ENCODE measurements at regions not wholly inside any gene's neighbourhood (a gene's known extent, or its start where the extent isn't known, plus 50 kb on each side); places are given as distances from the start of the nearest gene placed in this dataset.
"Not testable (repeated sequence)": the region's sequence is repeated elsewhere in the genome, so short reads cannot be mapped to it uniquely, and the experiment has no call there.

DNA sequence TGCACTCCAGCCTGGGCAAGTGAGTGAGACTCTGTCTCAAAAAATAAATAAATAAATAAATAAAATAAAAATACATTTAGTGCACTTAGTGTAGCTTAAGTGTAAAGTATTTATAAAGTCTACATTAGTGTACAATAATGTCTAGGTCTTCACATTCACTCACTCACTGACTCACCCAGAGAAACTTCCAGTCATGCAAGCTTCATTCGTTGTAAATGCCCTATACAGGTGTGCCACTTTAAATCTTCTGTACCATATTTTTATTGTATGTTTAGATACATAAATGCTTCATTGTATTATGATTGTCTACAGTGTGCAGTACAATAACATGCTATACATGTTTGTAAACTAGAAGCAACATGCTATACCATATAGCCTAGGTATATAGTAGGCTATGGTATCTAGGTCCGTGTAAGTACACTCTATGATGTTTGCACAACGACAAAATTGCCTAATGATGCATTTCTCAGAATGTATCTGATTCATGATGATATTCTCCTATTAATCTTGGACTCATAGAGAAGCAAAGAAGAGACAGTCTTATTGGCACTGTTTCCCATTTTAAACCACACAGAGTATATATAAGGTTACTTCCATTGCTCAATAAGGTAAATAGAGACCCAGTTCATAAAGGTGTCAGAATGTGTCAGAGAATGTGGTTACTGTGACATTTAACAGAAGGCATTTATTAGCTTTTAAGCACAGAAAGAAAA lies 1314.9 kb downstream of the CDH11 start:
- DNase-seq (ENCODE audit: low spot score) = no peak

GRCh38 chr16:63804126-63804525 lies 1317.7 kb downstream of the CDH11 start:
- DNase-seq (ENCODE audit: low spot score) = no peak

GRCh38 chr16:63789603-63790002 lies 1332.3 kb downstream of the CDH11 start:
- DNase-seq (ENCODE audit: low spot score) = no peak

DNA sequence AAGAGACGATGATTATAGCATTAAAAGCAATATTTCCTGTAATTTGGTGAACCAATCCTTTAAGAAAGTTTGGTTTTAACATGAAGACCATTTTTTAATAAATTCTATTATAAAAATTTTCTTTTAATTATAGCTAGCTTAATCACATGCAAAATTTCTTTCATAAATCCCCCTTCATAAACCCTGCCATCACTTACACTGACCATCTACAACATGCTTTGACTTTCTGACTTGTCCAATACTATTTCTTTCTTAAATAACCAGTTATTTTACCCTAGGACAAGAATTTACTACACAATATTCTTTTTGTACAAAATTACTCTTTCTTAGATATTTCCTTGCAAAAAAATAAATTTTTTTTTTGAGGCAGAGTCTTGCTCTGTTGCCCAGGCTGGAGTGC lies 1334.8 kb downstream of the CDH11 start:
- no peak for DNase-seq (ENCODE audit: low spot score)

GRCh38 chr16:63785170-63785569 lies 1336.7 kb downstream of the CDH11 start:
- no peak for DNase-seq (ENCODE audit: low spot score)

DNA sequence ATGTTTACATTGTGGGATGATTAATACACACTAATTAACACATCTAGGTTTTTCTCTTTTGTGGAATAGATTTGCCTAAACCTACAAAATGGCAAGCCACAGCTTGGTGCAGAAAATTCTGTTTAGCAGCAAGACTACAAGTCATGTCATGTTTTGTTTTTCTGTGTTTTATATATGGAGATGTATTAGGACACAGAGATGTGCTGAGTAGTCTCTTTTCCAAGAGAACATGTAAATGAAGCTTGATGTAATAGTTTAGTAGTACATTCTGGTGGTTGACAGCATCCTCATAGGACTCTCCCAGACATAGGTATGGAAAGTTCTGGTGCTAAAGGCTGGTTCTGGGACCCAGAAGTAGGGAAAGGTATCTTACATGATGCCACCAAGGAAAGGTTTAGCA lies 1345.4 kb downstream of the CDH11 start:
- peak; percentile 4 for DNase-seq (ENCODE audit: low spot score)

- no peak for DNase-seq (ENCODE audit: low spot score)
Measured at GRCh38 chr16:63776034-63776433, 1345.8 kb downstream of the CDH11 start.

GRCh38 chr16:63774302-63774701 lies 1347.6 kb downstream of the CDH11 start:
- no peak for DNase-seq (ENCODE audit: low spot score)

DNA sequence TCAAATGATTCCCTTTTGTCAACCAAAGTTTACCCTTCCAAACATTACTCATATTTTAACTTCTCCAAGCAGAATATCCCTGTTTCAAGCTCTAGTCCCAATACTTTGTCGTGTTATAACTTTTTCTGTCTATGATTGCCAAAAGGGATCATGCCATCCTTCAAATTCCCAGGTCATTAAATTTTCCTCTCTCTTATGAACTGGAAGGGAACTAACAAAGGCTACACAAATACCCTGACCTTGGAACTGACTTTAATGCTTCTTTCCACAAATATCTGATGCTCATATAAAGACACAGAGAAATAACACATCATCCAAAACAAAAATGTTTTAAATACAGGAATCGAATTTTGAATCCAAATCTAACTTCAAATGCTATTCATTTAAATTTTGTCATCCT lies 1352.7 kb downstream of the CDH11 start:
- DNase-seq (ENCODE audit: low spot score) = no peak

GRCh38 chr16:63760246-63760645 lies 1361.6 kb downstream of the CDH11 start:
- DNase-seq (ENCODE audit: low spot score) = not testable (repeated sequence)

DNA sequence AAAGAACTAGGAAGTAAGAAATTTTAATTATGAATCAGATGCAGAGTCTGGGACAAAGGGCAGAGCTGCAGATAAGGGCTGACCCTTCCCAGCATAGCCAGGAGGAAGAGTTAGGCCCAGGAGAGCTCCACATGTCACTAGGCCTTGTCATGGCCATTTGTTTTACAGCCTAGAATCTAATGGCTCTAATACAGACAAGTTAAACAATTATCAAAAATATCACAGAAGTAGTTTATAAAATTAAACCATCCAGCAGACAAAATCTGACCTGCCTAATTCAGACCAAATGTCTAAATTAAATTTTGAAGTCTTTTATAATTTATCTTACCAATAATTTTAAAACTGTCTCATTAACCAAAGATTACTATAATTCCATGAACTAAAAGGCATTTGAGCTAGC lies 1369.5 kb downstream of the CDH11 start:
- no peak for DNase-seq (ENCODE audit: low spot score)

DNA sequence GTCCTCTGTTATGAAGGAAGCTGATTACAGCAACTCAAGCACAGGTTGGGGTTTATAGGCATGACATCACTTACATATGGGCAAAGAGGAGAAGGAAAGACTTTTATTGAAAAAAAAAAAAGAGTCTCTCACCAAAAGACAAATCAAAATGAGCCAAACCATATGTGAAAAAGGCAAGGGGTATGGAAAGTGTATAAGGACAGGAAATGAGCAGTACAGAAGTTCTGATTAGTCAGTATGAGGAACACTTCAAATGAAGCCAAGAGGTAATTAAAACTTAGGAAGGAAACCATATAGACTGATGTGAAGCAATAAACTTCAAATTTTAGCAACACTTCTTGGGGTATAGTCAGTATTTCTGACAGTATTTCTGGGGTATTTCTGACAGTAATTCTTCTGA lies 1372.6 kb downstream of the CDH11 start:
- no peak for DNase-seq (ENCODE audit: low spot score)

DNA sequence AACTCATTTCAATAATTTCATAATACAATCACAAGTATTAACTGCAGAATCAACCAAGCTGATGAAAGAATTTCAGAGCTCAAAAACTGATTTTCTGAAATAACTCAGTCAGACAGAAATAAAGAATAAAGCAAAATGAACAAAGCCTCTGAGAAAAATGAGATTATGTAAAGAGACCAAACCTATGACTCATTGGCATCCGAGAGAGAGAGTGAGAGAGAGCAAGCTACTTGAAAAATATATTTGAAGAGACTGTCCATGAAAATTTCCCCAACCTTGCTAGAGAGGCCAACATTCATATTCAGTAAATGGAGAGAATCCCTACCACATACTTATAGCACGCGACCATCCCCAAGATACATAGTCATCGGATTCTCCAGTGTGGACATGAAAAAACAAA lies 1376.4 kb downstream of the CDH11 start:
- DNase-seq (ENCODE audit: low spot score) = no peak

DNA sequence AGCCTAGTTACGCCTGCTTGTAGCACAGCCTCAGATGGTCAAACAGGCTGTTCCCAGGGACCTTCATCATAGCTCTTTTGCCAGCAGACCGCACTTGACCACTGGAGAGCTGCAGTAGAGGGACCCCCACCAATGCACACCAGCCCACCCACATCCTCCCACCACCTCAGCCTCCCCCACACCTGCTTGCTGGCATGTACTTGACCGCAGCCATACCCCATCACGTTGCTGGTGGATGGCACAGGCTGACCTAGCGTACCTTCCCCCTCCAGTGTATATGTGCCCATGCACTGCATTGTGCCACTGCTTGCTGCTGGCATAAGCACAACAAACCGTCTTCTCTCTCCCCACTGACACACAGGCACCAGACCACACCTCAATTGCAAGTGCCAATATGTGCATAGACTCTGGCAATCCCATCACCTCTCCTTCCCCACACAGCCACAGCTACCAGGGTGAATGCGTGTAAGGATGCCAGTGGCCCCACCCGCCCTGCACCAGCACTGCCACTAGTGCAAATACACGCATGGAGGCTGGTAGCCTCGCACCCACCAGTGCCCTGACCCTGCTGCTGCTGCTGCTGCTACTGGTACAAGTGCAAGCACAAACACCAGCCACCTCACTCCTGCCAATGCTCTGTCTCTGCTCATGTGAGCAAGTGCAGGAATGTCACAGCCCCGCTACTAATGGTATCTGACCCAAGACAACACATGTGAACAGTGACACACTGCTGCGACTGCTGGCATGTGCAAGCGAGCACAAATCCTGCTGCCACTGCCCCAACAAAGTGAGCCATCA lies 1377.6 kb downstream of the CDH11 start:
- DNase-seq (ENCODE audit: low spot score) = no peak

DNA sequence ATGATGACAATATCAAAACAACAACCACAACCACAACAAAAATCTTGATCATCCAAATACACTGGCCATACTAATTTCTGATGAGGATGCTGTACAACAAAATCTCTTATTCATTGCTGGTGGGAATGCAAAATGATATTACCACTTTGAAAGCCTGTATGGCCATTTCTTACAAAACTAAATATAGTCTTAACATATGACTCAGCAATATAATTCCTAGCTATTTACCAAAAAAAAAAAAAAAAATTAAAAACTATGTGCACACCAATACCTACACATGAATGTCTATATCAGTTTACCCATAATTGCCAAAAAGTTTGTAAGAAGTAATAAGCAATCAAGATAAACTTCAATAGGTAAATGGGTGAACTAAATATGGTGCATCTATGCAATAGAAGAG lies 1379.7 kb downstream of the CDH11 start:
- no peak for DNase-seq (ENCODE audit: low spot score)

DNA sequence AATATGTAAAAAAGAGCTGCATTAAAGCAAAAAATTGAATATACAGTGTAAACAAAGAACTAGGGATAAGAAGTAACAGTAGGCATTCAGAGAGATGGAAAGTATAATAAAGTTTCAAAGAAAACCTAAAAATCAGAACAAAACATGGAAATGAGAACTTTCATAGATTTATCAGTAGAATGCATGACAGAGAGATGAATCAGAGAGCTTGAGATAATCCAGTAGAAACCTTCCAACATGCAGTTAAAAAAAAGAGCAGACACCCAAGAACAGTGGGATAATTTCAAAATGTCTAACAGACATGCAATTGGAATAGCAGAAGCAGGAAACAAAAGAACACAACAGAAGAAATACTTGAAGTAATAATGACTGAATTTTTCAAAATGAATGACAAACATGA lies 1384.2 kb downstream of the CDH11 start:
- no peak for DNase-seq (ENCODE audit: low spot score)

- DNase-seq (ENCODE audit: low spot score) = no peak
Measured at GRCh38 chr16:63735456-63735855, 1386.4 kb downstream of the CDH11 start.

GRCh38 chr16:63720848-63721247 lies 1401.0 kb downstream of the CDH11 start:
- no peak for DNase-seq (ENCODE audit: low spot score)

GRCh38 chr16:63719926-63720325 lies 1401.9 kb downstream of the CDH11 start:
- no peak for DNase-seq (ENCODE audit: low spot score)

GRCh38 chr16:63717806-63718205 lies 1404.1 kb downstream of the CDH11 start:
- no peak for DNase-seq (ENCODE audit: low spot score)

DNA sequence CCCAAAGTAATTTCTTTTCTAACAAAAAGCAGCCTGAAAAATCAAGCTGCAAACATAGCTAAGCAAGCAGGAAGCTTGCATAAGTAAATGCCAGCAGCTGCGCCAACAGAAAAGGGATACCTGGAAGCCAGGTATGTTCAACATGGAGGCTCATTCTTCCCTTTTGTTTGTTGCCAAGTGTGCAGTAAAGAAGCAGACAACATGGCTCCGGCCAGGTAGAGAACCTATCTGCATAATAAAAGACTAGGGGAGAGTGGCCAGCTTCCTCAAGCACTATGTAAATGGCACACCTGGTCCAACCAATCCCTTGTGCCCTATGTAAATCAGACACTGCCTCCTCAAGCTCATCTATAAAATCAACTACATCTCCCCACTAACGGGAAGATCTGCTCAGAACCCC lies 1407.0 kb downstream of the CDH11 start:
- no peak for DNase-seq (ENCODE audit: low spot score)

DNA sequence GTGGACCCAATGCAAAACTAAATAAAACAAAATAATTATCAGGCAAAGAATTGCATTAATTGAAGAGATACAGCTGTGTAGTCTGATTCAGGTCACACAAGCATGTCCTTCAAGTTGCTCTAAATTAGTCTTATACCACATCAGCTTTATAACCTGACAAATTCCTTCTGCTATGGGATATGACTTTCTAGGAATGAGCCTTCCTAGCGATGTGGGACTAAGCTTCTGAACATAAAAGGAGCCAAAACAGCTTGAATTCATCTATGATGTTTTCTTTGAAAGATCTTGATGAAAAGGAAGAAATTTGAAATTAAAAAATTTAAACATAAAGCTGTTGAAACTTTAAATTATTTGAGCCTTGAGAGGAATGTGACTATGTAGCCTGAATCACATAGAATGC lies 1409.1 kb downstream of the CDH11 start:
- DNase-seq (ENCODE audit: low spot score) = no peak

DNA sequence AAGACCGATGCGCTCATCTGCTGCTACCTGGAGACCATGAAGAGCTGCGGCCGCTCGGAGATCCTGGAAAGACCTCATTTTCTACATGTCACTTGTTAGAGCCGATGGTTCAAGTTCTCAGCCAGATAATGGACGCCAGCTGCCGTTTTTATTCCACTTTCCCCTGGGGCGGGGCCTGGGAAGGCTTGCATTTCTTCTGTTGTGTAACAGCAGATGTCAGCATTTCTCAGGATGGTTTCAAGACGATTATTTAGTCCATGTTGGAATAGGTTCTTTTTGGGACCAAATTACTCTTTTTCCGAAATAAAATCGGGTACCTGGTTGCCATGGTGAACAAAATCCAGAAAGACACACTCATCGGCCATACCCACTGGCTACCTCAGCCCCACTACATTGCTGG lies 1418.3 kb downstream of the CDH11 start:
- DNase-seq (ENCODE audit: low spot score) = no peak

Measured in AG08395 (cell line).